HG03457 (cell line): ENCODE measurements at regions not wholly inside any gene's neighbourhood (a gene's known extent, or its start where the extent isn't known, plus 50 kb on each side); places are given as distances from the start of the nearest gene placed in this dataset.
"Not testable (repeated sequence)": the region's sequence is repeated elsewhere in the genome, so short reads cannot be mapped to it uniquely, and the experiment has no call there.

Experiments
- ATAC-seq: cut with Tn5 transposase; IDR thresholded peaks from one replicate; pipeline ENCODE4 v1.9.1; 2021; ENCODE audit warnings: moderate number of reproducible peaks; ENCODE audit not compliant: unreplicated experiment

- ATAC-seq, result not testable (repeated sequence)
Observed at GRCh38 chrX:140633105-140633504, 76.5 kb upstream of the LINC00632 start.

- no peak for ATAC-seq
Observed at GRCh38 chrX:140608111-140608510, 101.4 kb upstream of the LINC00632 start.

- no peak for ATAC-seq
Observed at GRCh38 chrX:140602140-140602539, 97.3 kb upstream of the SOX3 start.

- ATAC-seq, result no peak
Observed at GRCh38 chrX:140599851-140600250, 95.0 kb upstream of the SOX3 start.

- ATAC-seq, result no peak
Observed at GRCh38 chrX:140589657-140590056, 84.8 kb upstream of the SOX3 start.

GRCh38 chrX:140586951-140587350, 82.1 kb upstream of the SOX3 start:
- no peak for ATAC-seq

- no peak for ATAC-seq
Observed at GRCh38 chrX:140580478-140580877, 75.6 kb upstream of the SOX3 start.

GRCh38 chrX:140572724-140573123, 67.9 kb upstream of the SOX3 start:
- ATAC-seq, result peak; percentile 77

GRCh38 chrX:140563893-140564292, 59.0 kb upstream of the SOX3 start:
- ATAC-seq, result no peak
